Prostate gland (tissue), 2 donors: ENCODE measurements at regions not wholly inside any gene's neighbourhood (a gene's known extent, or its start where the extent isn't known, plus 50 kb on each side); places are given as distances from the start of the nearest gene placed in this dataset.

Source experiments
- POLR2A ChIP-seq: fragments of 450-650 bp; IDR thresholded peaks from one replicate; pipeline ENCODE4 v1.6.1; 2016; ENCODE audit warnings: antibody characterized with exemption, mild to moderate bottlenecking
- POLR2AphosphoS5 ChIP-seq: sonication (generic); formaldehyde crosslinking; IDR thresholded peaks from one replicate; pipeline ENCODE4 v1.6.1; 2017; ENCODE audit warnings: antibody characterized with exemption
- TF ChIP-seq, protein P1 (sequence below), 4 experiments: fragments of 200-600 bp in 2 of 4; fragments of 450-650 bp in 2 of 4; sonication (generic) in 2 of 4; IDR thresholded peaks; 1 replicate in 3 of 4; 2 replicates in 1 of 4; pipeline ENCODE4 v1.5.1; 2016 to 2019; ENCODE audit warnings: antibody characterized with exemption in 4 of 4, mild to moderate bottlenecking in 2 of 4, moderate library complexity in 2 of 4

DNA sequence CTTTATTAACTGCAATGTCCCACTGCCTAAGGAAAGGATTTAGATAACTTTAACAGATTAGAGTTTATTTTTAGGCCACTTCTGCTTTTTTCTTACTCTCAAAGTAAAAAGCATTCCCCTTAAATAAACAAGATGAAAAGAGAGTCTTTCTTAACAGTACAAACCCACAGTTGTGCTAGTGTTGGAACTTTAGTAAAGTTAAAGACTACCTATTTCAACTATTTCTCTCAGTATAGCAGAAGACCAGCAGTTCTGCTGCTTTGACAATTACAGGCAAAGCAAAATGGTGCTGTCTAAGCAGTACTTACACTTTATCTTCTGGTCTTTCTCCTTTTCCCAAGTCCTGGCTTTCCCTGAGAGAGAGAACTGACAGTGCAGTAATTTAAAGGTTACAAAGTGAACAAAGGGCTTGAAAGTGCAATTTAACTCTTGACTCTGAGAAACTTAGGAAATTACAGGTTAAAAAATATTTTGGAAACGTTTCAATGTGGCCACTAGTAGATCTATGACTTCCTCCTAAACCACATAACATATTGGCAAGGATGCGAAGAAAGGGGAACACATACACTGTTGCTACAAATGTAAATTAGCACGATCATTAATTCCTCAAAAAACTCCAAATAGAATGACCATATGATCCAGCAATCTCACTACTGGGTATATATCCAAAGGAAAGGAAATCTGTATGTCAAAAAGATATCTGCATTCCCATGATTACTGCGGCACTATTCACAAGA is 135.4 kb upstream of the POGK start:
- TF ChIP-seq, protein P1, sequence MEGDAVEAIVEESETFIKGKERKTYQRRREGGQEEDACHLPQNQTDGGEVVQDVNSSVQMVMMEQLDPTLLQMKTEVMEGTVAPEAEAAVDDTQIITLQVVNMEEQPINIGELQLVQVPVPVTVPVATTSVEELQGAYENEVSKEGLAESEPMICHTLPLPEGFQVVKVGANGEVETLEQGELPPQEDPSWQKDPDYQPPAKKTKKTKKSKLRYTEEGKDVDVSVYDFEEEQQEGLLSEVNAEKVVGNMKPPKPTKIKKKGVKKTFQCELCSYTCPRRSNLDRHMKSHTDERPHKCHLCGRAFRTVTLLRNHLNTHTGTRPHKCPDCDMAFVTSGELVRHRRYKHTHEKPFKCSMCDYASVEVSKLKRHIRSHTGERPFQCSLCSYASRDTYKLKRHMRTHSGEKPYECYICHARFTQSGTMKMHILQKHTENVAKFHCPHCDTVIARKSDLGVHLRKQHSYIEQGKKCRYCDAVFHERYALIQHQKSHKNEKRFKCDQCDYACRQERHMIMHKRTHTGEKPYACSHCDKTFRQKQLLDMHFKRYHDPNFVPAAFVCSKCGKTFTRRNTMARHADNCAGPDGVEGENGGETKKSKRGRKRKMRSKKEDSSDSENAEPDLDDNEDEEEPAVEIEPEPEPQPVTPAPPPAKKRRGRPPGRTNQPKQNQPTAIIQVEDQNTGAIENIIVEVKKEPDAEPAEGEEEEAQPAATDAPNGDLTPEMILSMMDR (IDR thresholded peaks at IDR 0.05) = no peak
- TF ChIP-seq POLR2A (no peak), POLR2AphosphoS5 (no peak)
